Tibial nerve (tissue), 3 donors: ENCODE measurements at regions not wholly inside any gene's neighbourhood (a gene's known extent, or its start where the extent isn't known, plus 50 kb on each side); places are given as distances from the start of the nearest gene placed in this dataset.

Experiments
- POLR2A ChIP-seq, 2 donors: fragments of 450-650 bp; IDR thresholded peaks; one replicate each; pipeline ENCODE4 v1.6.1; 2017; ENCODE audit warnings: antibody characterized with exemption in 2 of 2, mild to moderate bottlenecking in 2 of 2, moderate library complexity in 2 of 2
- TF ChIP-seq, protein P1 (sequence below), 5 experiments: fragments of 200-600 bp in 3 of 5; fragments of 450-650 bp in 2 of 5; sonication (generic) in 3 of 5; IDR thresholded peaks; one replicate each; pipeline ENCODE4 v1.5.1; 2016 to 2019; ENCODE audit warnings: antibody characterized with exemption in 5 of 5, mild to moderate bottlenecking in 3 of 5, moderate library complexity in 2 of 5

DNA sequence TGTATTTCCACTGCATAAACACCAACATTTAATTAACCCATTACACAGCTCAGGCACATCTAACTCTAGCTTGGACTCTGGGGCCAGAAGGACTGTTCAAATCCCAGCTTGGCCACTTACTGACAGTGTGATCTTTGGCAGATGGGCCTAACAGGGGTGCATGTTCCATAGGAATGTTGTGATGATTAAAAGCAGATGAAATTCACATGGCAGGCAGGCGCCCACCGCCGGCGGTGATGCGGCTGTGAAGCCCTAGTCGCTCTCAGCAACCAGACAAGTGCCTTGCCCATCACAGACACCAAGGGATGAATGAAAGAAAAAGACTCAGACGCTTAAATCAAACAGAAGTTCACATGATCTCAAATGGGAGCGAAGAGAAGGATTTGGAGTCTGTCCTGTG lies 84.6 kb upstream of the WSB1 start:
- TF ChIP-seq, protein P1, sequence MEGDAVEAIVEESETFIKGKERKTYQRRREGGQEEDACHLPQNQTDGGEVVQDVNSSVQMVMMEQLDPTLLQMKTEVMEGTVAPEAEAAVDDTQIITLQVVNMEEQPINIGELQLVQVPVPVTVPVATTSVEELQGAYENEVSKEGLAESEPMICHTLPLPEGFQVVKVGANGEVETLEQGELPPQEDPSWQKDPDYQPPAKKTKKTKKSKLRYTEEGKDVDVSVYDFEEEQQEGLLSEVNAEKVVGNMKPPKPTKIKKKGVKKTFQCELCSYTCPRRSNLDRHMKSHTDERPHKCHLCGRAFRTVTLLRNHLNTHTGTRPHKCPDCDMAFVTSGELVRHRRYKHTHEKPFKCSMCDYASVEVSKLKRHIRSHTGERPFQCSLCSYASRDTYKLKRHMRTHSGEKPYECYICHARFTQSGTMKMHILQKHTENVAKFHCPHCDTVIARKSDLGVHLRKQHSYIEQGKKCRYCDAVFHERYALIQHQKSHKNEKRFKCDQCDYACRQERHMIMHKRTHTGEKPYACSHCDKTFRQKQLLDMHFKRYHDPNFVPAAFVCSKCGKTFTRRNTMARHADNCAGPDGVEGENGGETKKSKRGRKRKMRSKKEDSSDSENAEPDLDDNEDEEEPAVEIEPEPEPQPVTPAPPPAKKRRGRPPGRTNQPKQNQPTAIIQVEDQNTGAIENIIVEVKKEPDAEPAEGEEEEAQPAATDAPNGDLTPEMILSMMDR (IDR thresholded peaks at IDR 0.05) = no peak
- TF ChIP-seq POLR2A (IDR thresholded peaks at IDR 0.05) = no peak
